ENCODE measurements at regions not wholly inside any gene's neighbourhood (a gene's known extent, or its start where the extent isn't known, plus 50 kb on each side); places are given as distances from the start of the nearest gene placed in this dataset.

DNA sequence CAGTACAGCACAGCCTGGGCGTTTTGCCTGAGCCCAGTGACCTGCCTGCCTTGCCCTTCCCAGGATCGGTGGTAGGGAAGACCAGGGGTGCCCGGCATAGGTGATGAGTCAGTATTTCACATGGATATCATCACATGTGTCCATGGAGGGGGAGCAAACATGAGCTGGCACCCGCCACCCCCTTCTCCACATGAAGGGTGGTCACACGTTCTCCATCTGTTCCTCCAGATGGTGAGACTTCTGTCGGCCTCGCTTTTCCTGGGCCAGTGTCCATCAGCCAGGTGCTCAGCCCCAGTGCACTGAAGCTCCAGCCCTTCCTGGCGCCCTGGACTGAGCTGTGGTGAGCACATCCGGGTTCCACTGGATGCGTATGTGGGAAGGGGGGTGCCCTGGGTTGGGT lies 208.4 kb downstream of the UBE3A start:
- no peaks in the 10 kb centered on the region for H3K4me1 ChIP-seq (ENCODE audit: insufficient read depth)
- no peak overlapping the region for H2AFZ ChIP-seq
- no peak overlapping the region for H3K9ac ChIP-seq
- no peak overlapping the region for H3K4me3 ChIP-seq
- H3K27me3 ChIP-seq (replicated peaks; ENCODE audit: insufficient read depth): no peaks in the 10 kb centered on the region
- H3K27ac ChIP-seq: no peak overlapping the region
- in situ Hi-C loops (cut with MboI): no loop called here
- no peaks in the 10 kb centered on the region for H3K79me2 ChIP-seq (ENCODE audit: insufficient read depth)
- TF ChIP-seq EZH2 (IDR thresholded peaks at IDR 0.05; ENCODE audit: insufficient read depth, poor library complexity, severe bottlenecking) (no peak), EZH2phosphoT487 (IDR thresholded peaks at IDR 0.05; ENCODE audit: insufficient read depth, low read depth) (no peak)
- no peaks in the 10 kb centered on the region for H4K20me1 ChIP-seq (ENCODE audit: insufficient read depth)
- H3F3A ChIP-seq (ENCODE audit: insufficient read depth): no peaks in the 10 kb centered on the region
- H3K9me3 ChIP-seq (ENCODE audit: low read depth): no peaks in the 10 kb centered on the region
- no peak overlapping the region for H3K4me2 ChIP-seq (ENCODE audit: unreplicated experiment)
- no peak for DNase-seq
- H3K9me2 ChIP-seq (ENCODE audit: insufficient read depth): no peaks in the 10 kb centered on the region
- 34 to 39% methylated on average over 10 of the region's 10 CpGs for WGBS, 2 experiments (ENCODE audit: low coverage in 1 of 2, low lambda C conversion rate in 2 of 2, missing lambda C conversion rate in 2 of 2)
- no peaks in the 10 kb centered on the region for H3K36me3 ChIP-seq (ENCODE audit: low read depth)

- no peaks in the 10 kb centered on the region for H3K9me3 ChIP-seq (ENCODE audit: low read depth)
- no peak overlapping the region for H3K9ac ChIP-seq
- no peaks in the 10 kb centered on the region for H3K4me1 ChIP-seq (ENCODE audit: insufficient read depth)
- TF ChIP-seq EZH2 (IDR thresholded peaks at IDR 0.05; ENCODE audit: insufficient read depth, poor library complexity, severe bottlenecking) (no peak), EZH2phosphoT487 (IDR thresholded peaks at IDR 0.05; ENCODE audit: insufficient read depth, low read depth) (no peak)
- no peaks in the 10 kb centered on the region for H3K36me3 ChIP-seq (ENCODE audit: low read depth)
- H3F3A ChIP-seq (ENCODE audit: insufficient read depth): no peaks in the 10 kb centered on the region
- no peaks in the 10 kb centered on the region for H3K27me3 ChIP-seq (replicated peaks; ENCODE audit: insufficient read depth)
- no peak overlapping the region for H3K27ac ChIP-seq
- no peak overlapping the region for H2AFZ ChIP-seq
- no peak for DNase-seq
- no peak overlapping the region for H3K4me2 ChIP-seq (ENCODE audit: unreplicated experiment)
- no peaks in the 10 kb centered on the region for H3K9me2 ChIP-seq (ENCODE audit: insufficient read depth)
- in situ Hi-C loops (cut with MboI): no loop called here
- H4K20me1 ChIP-seq (ENCODE audit: insufficient read depth): no peaks in the 10 kb centered on the region
- H3K4me3 ChIP-seq: no peak overlapping the region
- no peaks in the 10 kb centered on the region for H3K79me2 ChIP-seq (ENCODE audit: insufficient read depth)
- WGBS, 2 experiments (ENCODE audit: low coverage in 1 of 2, low lambda C conversion rate in 2 of 2, missing lambda C conversion rate in 2 of 2): 24 to 25% methylated on average over 7 of the region's 7 CpGs
Measured at GRCh38 chr15:25233766-25234350, 205.0 kb downstream of the UBE3A start.

- Histone ChIP-seq H3K27ac (no peak overlapping the region), H4K20me1 (ENCODE audit: insufficient read depth) (no peaks in the 10 kb centered on the region), H3K4me2 (ENCODE audit: unreplicated experiment) (no peak overlapping the region), H2AFZ (no peak overlapping the region), H3K36me3 (ENCODE audit: low read depth) (no peaks in the 10 kb centered on the region), H3F3A (ENCODE audit: insufficient read depth) (no peaks in the 10 kb centered on the region), H3K9me2 (ENCODE audit: insufficient read depth) (no peaks in the 10 kb centered on the region), H3K27me3 (replicated peaks; ENCODE audit: insufficient read depth) (no peaks in the 10 kb centered on the region), H3K79me2 (ENCODE audit: insufficient read depth) (no peaks in the 10 kb centered on the region), H3K4me1 (ENCODE audit: insufficient read depth) (no peaks in the 10 kb centered on the region), H3K9ac (no peak overlapping the region), H3K9me3 (ENCODE audit: low read depth) (no peaks in the 10 kb centered on the region), H3K4me3 (no peak overlapping the region)
- 21 to 29% methylated on average over 9 of the region's 9 CpGs for WGBS, 2 experiments (ENCODE audit: low coverage in 1 of 2, low lambda C conversion rate in 2 of 2, missing lambda C conversion rate in 2 of 2)
- in situ Hi-C loops (cut with MboI): no loop called here
- no peak for DNase-seq
- TF ChIP-seq EZH2 (IDR thresholded peaks at IDR 0.05; ENCODE audit: insufficient read depth, poor library complexity, severe bottlenecking) (no peak), EZH2phosphoT487 (IDR thresholded peaks at IDR 0.05; ENCODE audit: insufficient read depth, low read depth) (no peak)
Measured at GRCh38 chr15:25234831-25235230, 204.0 kb downstream of the UBE3A start.

DNA sequence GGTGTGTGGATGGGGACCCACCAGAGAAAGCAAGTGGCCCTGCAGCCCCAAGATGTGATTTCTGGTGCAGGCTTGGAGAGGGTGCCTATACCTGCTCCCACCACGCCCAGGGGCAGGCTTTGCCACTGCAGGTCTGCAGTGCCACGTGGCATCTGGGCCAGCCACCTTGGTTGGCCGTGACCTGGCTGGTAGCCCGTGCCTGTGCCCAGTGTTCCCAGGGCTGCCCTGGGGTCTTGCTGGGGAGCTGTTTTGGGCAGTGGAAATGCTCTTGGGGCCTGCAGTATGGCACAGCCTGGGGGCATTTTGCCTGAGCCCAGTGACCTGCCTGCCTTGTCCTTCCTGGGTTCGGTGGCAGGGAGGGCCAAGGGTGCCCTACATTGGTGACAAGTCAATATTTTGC lies 203.4 kb downstream of the UBE3A start:
- Histone ChIP-seq H2AFZ (no peak overlapping the region), H3F3A (ENCODE audit: insufficient read depth) (no peaks in the 10 kb centered on the region), H3K9me2 (ENCODE audit: insufficient read depth) (no peaks in the 10 kb centered on the region), H3K4me1 (ENCODE audit: insufficient read depth) (no peaks in the 10 kb centered on the region), H3K27me3 (replicated peaks; ENCODE audit: insufficient read depth) (no peaks in the 10 kb centered on the region), H3K4me2 (ENCODE audit: unreplicated experiment) (no peak overlapping the region), H3K79me2 (ENCODE audit: insufficient read depth) (no peaks in the 10 kb centered on the region), H3K4me3 (no peak overlapping the region), H4K20me1 (ENCODE audit: insufficient read depth) (no peaks in the 10 kb centered on the region), H3K9ac (no peak overlapping the region), H3K36me3 (ENCODE audit: low read depth) (no peaks in the 10 kb centered on the region), H3K27ac (no peak overlapping the region), H3K9me3 (ENCODE audit: low read depth) (no peaks in the 10 kb centered on the region)
- in situ Hi-C loops (cut with MboI): no loop called here
- DNase-seq: no peak
- WGBS, 2 experiments (ENCODE audit: low coverage in 1 of 2, low lambda C conversion rate in 2 of 2, missing lambda C conversion rate in 2 of 2): 16 to 27% methylated on average over 5 of the region's 5 CpGs
- TF ChIP-seq EZH2phosphoT487 (IDR thresholded peaks at IDR 0.05; ENCODE audit: insufficient read depth, low read depth) (no peak), EZH2 (IDR thresholded peaks at IDR 0.05; ENCODE audit: insufficient read depth, poor library complexity, severe bottlenecking) (no peak)
